GM19035 (cell line): ENCODE measurements at regions not wholly inside any gene's neighbourhood (a gene's known extent, or its start where the extent isn't known, plus 50 kb on each side); places are given as distances from the start of the nearest gene placed in this dataset.
"Not testable (repeated sequence)": the region's sequence is repeated elsewhere in the genome, so short reads cannot be mapped to it uniquely, and the experiment has no call there.

Experiments used
- ATAC-seq: cut with Tn5 transposase; IDR thresholded peaks from one replicate; pipeline ENCODE4 v1.9.1; 2021; ENCODE audit not compliant: unreplicated experiment

DNA sequence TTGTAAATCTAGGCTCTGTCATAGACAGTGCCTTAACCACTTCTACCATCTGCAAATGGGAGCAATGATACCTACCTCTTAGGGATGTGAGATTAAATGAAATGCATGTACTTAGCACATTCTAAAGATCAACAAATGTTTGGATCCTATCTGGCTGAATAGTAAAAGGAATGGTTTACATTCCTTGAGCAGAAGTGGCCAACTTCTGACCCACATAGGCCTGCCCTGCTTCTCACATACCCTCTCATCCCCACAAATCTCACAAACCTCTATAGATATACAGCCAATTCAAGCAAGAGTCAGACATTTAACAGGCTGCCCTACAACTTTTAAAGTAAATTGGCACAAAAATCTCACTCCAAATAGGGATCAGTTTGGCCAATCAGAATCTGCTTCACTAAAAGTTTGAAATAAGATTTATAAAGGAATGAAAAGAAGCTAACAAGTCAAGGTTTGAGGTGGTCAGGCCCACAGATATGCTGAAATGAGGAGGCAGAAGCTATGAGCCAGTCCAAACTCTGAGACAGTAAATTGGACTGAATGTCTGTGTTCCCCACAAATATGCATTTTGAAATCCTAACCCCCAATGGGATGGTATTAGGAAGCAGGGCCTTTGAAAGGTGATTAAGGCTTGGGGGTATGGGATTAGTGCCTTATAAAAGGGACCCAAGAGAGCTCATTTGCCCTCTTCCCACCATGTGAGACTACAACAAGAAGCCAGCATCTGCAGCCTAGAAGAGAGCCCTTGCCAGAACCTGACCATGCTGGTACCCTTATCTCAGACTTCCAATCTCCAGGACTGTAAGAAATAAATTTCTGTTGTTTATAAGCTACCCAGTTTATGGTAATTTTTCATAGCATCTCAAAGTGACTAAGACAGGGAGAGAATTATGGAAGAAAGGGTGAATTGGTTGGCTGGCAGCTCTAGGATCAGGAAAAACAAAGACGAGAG, 227.8 kb upstream of the RBMS1 start:
- no peak for ATAC-seq

DNA sequence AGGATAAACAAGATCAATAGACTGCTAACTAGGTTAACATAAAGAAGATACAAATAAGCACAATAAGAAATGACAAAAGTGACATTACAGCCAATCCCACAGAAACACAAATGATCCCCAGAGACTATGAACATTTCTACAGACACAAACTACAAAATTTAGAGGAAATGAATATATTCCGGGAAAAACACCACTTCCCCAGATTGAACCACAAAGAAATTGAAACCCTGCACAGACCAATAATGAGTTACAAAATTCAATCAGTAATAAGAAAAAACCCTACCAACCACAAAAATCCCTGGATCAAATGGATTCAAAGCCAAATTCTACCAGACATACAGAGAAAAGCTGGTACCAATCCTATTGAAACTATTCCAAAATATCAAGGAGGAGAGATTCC, 232.4 kb upstream of the RBMS1 start:
- no peak for ATAC-seq

DNA sequence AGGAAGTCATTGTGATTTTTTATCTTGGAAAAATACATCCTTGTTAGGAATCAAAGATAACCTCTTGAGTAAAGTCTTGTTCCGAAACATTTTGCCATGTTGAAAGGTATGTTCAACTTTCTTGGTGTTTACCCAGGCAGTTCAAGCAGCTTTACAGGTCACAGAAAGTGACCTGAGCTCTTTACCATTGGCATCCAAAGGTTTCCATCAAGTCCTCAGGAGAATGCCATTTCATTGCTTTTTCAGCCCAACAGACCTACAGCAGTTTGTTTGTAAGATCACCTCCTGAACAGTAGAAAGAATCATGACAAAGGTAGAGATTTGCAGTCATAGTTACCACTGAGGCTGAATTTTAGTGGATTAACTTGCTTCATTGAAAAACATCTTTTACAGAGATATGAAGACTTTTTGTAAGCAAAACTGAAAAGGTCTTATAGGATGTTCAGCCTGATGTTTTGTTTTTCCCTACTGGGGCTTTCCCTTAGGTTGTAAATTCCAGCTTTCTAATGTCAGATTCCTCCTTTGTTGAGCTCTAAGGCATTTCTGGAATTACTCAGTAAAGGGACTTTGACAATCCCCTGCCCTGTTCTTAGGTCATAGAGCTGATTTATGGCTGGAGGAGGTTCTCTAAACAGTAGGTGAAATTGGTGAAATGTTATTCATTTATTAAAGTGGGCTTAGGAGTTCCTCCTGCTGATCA, 236.8 kb upstream of the RBMS1 start:
- ATAC-seq, result no peak

DNA sequence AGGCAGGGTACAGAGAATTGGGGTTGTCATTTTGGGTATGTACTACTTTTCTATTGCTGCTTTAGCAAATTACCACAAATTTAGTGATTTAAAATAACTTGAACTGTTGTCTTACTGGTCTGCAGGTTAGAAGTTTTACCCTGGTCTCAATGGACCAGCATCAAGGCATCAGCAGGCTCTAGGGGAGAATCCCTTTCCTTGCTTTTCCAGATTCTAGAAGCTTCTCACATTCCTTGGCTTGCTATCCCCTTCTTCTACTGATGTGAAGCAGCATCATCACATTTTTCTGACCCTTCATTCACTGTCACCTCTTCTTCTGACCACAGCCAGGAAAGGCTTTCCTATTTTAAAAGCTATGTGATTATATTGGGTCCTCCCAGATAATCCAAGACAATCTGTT, 237.8 kb upstream of the RBMS1 start:
- no peak for ATAC-seq

DNA sequence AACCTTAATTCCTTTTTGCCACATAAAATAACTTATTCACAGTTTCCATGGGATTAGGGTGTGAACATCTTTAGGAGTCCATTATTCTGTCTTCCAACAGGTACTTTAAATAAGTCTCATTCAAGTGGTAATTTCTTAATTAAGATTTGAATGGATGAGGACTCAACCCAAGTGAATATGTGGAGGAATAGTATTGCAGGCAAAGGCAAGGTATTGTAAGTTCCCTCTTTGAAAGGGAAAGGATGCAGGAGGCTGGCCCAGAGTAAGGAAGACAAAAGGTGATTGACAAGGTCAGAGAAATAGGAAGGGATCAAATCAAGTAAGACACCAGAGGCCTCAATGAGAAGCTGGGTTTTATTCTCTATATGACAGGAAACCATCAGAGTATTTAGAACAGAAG, 238.2 kb upstream of the RBMS1 start:
- ATAC-seq, result no peak

- ATAC-seq, result no peak
Measured at GRCh38 chr2:160735696-160736095, 242.1 kb upstream of the RBMS1 start.

DNA sequence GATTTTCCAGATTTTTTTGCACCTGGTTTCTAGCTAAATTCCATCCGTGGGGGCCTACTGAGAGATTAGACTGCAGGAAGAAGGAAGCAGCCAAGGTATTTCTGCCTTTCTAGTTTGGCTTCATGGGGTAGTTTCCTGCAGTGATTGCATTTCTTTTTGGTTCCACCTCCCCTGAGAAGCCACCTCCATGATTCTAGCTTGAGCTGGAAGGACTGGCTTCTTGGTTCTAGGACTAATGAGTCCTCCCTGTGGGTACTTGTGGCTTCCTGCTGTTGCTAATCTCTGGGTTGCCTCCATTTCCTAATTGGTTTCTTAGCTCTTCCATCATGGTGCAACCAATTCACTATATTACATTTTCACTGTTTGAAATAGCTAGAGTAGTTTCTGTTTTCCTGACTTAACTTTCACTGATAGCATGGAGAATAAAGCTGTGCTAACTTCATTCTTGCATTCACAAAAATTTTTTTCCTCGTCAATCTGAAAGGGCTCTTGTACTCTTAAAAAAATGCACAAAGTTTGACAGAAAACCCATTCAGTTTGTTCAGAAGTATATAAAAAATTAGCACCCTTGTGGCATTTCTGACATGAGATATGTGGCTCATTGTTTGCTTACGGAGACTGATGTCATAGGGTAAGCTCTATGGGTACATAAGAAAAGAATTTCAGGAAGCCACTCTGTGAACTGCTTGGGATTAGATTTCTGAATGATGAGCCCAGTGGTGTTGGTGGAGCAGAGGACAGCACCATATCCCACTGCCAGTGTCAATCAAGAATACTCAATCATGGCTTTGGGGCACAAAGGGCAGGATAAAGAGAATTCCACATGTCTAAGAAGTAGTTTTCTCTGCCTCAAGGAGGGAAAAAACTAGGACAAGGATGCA, 242.8 kb upstream of the RBMS1 start:
- no peak for ATAC-seq

GRCh38 chr2:160737247-160737646, 243.6 kb upstream of the RBMS1 start:
- ATAC-seq, result no peak

DNA sequence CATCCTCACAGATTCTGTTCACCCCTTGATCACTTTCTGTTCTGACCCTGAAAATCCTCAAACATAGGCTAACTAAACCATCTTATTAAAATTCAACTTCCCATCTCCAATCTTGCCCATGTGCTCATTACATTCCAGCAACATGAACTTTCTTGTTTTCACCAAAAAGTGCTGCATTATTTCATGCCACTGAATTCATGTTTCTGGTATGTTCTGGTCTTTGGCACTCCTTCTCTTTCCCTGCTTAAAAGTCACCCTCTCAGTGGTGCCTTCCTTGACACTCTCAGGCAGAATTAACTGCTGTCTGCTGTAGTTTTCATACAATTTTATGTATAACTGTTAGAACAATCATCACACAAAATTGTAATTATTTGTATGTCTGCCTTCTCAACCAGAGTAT, 247.7 kb upstream of the RBMS1 start:
- no peak for ATAC-seq

DNA sequence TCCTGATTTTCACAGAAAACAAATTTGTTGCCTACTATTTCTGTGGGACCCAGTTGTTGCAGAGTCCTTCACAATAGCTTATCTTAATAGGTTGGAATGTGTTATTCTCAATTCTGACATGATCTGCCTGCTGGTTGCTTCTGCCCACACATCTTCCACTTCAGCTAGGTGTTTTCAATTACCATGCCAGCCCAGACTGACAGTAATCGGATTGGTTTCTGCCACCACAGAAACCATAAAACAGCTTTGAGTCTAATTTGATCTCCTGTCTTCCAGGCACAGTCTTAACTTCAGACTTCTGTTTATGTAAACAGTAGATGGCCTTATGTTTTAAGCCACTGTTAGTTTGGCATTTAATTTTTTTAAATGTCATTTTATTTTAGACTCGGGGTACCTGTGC, 248.2 kb upstream of the RBMS1 start:
- ATAC-seq, result no peak

- no peak for ATAC-seq
Measured at GRCh38 chr2:160742667-160743066, 249.1 kb upstream of the RBMS1 start.

DNA sequence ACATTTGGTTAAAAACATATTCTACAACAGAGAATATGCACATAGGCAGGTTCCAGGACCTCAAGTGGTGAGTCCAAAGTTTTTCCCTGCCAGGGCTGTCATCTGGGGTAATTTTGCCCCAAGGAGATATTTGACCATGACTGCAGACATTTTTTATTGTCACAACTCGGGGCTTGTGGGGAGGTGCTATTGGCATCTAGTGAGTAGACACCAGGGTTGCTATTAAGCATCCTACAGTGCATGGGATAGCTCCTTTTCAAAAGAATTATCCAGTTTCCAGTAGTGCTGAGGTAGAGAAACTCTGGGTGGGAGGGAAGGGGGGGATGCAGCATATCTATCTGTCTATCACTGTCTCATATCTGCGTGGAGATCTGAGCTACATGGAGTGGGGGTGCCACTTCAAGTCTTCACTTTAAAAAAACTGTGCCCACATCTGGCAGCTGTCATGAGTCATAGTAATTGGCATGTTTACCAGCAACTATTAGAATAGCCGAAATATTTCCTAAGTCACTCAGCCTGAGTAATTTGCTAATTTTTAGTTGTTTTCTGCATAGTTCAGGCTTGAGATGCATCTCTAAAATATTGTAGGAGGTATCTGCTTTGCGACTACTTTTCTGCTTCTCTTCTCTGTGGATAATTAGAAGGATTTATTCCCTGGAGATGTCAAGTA, 254.0 kb upstream of the RBMS1 start:
- no peak for ATAC-seq

DNA sequence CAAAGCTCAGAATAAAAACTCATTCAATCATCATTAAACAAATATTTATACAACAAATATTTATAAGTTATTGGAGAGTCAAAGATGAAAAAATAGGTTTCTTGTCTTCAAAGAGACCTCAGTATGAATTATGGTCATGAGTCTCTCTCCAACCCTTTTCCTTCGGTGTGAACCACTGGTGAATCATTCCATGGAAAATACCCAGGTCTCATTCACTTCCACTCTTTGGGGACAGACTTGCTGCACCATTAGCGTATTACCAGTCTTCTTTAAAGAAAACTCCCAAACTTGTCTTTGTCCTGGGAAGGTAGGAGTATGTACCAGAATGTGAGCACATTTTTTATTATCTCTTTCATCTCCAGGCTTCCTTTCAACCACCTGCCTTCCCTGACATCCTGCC, 257.4 kb upstream of the RBMS1 start:
- no peak for ATAC-seq

- ATAC-seq, result no peak
Measured at GRCh38 chr2:160752475-160753330, 259.1 kb upstream of the RBMS1 start.

- no peak for ATAC-seq
Measured at GRCh38 chr2:160753331-160753654, 259.7 kb upstream of the RBMS1 start.

- ATAC-seq, result no peak
Measured at GRCh38 chr2:160753960-160754359, 260.4 kb upstream of the RBMS1 start.

GRCh38 chr2:160756481-160756880, 262.9 kb upstream of the RBMS1 start:
- no peak for ATAC-seq

- not testable (repeated sequence) for ATAC-seq
Measured at GRCh38 chr2:160762493-160763128, 269.0 kb upstream of the RBMS1 start.

DNA sequence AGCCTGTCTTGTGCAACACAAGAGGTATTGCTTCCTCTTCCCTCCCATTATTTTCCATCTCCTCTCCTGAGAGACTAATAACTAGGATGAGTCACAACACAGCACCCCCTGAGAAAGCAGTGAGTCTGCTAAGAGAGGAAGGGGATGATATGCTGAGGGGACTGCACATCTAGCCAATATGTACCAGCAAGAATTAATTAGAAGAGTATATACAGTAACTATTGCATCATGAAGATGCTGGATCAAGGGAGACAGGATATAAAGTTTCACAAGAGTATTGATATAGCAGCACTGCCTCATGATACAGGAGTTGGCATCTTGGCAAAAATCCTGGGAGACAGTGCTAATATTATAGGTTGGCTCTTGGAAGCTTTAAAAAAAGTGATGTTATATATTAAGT, 289.9 kb upstream of the RBMS1 start:
- ATAC-seq, result no peak

DNA sequence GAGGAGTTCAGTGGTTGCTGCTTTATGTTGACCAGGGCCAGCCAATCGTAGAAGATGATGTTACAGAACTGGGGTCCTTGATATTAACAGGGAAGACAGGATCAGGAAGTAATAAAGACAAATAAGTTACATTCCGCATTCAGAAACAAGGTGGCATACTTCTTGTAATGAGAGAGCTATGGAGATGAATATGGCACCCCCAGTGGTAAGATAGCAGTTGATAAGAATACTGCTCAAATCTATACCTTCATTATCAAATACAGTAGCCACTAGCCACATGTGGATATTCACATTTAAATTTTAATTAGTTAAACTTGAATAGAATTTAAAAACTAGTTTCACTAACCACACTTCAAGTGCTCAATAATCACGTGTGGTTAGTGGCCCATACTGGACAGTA, 290.4 kb upstream of the RBMS1 start:
- ATAC-seq, result no peak
